Ovary (tissue), 7 donors: ENCODE measurements at regions not wholly inside any gene's neighbourhood (a gene's known extent, or its start where the extent isn't known, plus 50 kb on each side); places are given as distances from the start of the nearest gene placed in this dataset.

ENCODE experiments used
- DNase-seq, 5 donors: peaks; one replicate each; pipeline ENCODE4 v3.0.0-alpha.2; 2019 to 2020
- H3K27ac ChIP-seq, 2 donors: fragments of 200-600 bp; one replicate each; pipeline versions ENCODE4 v1.5.1 to v1.8.0; 2019 to 2022
- H3K27me3 ChIP-seq: fragments of 200-600 bp; one replicate; pipeline ENCODE4 v1.8.0; 2022
- H3K36me3 ChIP-seq: fragments of 200-600 bp; sonication (generic); one replicate; pipeline ENCODE4 v1.5.1; 2019
- H3K4me1 ChIP-seq: one replicate; pipeline ENCODE4 v1.8.1; 2013; ENCODE audit warnings: mild to moderate bottlenecking, moderate library complexity; ENCODE audit not compliant: insufficient read depth
- H3K4me3 ChIP-seq: fragments of 200-600 bp; sonication (generic); one replicate; pipeline ENCODE4 v1.5.1; 2017
- H3K9me3 ChIP-seq, 2 donors: fragments of 200-600 bp in 1 of 2; sonication (generic) in 1 of 2; one replicate each; pipeline versions ENCODE4 v1.5.1 to v1.8.1; 2013 to 2019; ENCODE audit warnings: mild to moderate bottlenecking in 1 of 2, moderate library complexity in 1 of 2
- CTCF ChIP-seq, 3 donors: fragments of 450-650 bp in 2 of 3; fragments of 200-600 bp in 1 of 3; IDR thresholded peaks; one replicate each; pipeline versions ENCODE4 v1.5.1 to v1.8.0; 2016 to 2022; ENCODE audit warnings: antibody characterized with exemption in 3 of 3, mild to moderate bottlenecking in 1 of 3
- EP300 ChIP-seq: sonication (generic); formaldehyde crosslinking; IDR thresholded peaks from one replicate; pipeline ENCODE4 v1.6.1; 2017; ENCODE audit warnings: antibody characterized with exemption
- POLR2A ChIP-seq: fragments of 450-650 bp; IDR thresholded peaks from one replicate; pipeline ENCODE4 v1.6.1; 2017; ENCODE audit warnings: antibody characterized with exemption, mild to moderate bottlenecking, moderate library complexity
- WGBS, 3 donors: extraction: QIAGEN DNeasy Blood & Tissue Kit in 1 of 3; methylation state at CpG; one replicate each; pipeline versions ENCODE4 v1.1.5 to v1.1.7; 2013 to 2017; 5-methylcytosine and 5-hydroxymethylcytosine counted together
- intact Hi-C, 4 donors: fragments of 100-400 bp; cut with DNase I; formaldehyde crosslinking; loops; one replicate each; pipeline versions ENCODE4 v1.11.0 to v1.15.1; 2022 to 2023
- donor health status: DM: no; HTN: no; CAD: no; lungs with moderate emphysema.
- donor health status: DM: no; HTN: no; CAD: no.
- donor health status: Bipolar disorder and iron deficiency.
- donor health status: DM: no; HTN: no; CAD: no.
- donor health status: DM: yes; HTN: yes; CAD: no.

GRCh38 chr20:11380283-11380682, 537.4 kb upstream of the BTBD3 start:
- H3K36me3 ChIP-seq: no peaks in the 10 kb centered on the region
- WGBS, 3 donors: 62 to 78% (median 74%) methylated on average over 1 of the region's 1 CpG
- TF ChIP-seq EP300: no peak
- no peak for TF ChIP-seq CTCF (IDR thresholded peaks at IDR 0.05)
- no peak for TF ChIP-seq POLR2A
- H3K27ac ChIP-seq: no peak overlapping the region
- no peak for DNase-seq
- no peaks in the 10 kb centered on the region for H3K27me3 ChIP-seq
- intact Hi-C loops: no loop called here
- no peaks in the 10 kb centered on the region for H3K4me1 ChIP-seq
- H3K9me3 ChIP-seq: no peaks in the 10 kb centered on the region
- H3K4me3 ChIP-seq: no peak overlapping the region

GRCh38 chr20:11387189-11387754, 530.4 kb upstream of the BTBD3 start:
- no peak overlapping the region for H3K27ac ChIP-seq
- no peaks in the 10 kb centered on the region for H3K36me3 ChIP-seq
- H3K4me3 ChIP-seq: no peak overlapping the region
- intact Hi-C loops: no loop called here
- TF ChIP-seq CTCF (IDR thresholded peaks at IDR 0.05) (no peak), POLR2A (no peak), EP300 (no peak)
- no peaks in the 10 kb centered on the region for H3K4me1 ChIP-seq
- H3K27me3 ChIP-seq: no peaks in the 10 kb centered on the region
- no peaks in the 10 kb centered on the region for H3K9me3 ChIP-seq
- no peak for DNase-seq
- WGBS, 3 donors: 34 to 55% (median 42%) methylated on average over 2 of the region's 2 CpGs

- Histone ChIP-seq H3K4me1 (no peaks in the 10 kb centered on the region), H3K36me3 (no peaks in the 10 kb centered on the region), H3K9me3 (no peaks in the 10 kb centered on the region), H3K4me3 (no peak overlapping the region), H3K27me3 (no peaks in the 10 kb centered on the region), H3K27ac (no peak overlapping the region)
- DNase-seq: no peak
- intact Hi-C loops: no loop called here
- no peak for TF ChIP-seq CTCF (IDR thresholded peaks at IDR 0.05)
- TF ChIP-seq POLR2A: no peak
- TF ChIP-seq EP300: no peak
Measured at GRCh38 chr20:11389186-11389585, 528.5 kb upstream of the BTBD3 start.

GRCh38 chr20:11391591-11391990, 526.1 kb upstream of the BTBD3 start:
- H3K36me3 ChIP-seq: no peaks in the 10 kb centered on the region
- H3K4me3 ChIP-seq: no peak overlapping the region
- H3K9me3 ChIP-seq: no peaks in the 10 kb centered on the region
- 39 to 56% (median 49%) methylated on average over 2 of the region's 2 CpGs for WGBS, 3 donors
- intact Hi-C loops: no loop called here
- no peaks in the 10 kb centered on the region for H3K4me1 ChIP-seq
- TF ChIP-seq POLR2A: no peak
- TF ChIP-seq CTCF (IDR thresholded peaks at IDR 0.05): no peak
- no peak for TF ChIP-seq EP300
- no peak overlapping the region for H3K27ac ChIP-seq
- DNase-seq: no peak
- H3K27me3 ChIP-seq: no peaks in the 10 kb centered on the region
